H1 (cell line): ENCODE measurements at regions not wholly inside any gene's neighbourhood (a gene's known extent, or its start where the extent isn't known, plus 50 kb on each side); places are given as distances from the start of the nearest gene placed in this dataset.

Experiments used
- CTCF ChIA-PET: fragments of 300-600 bp; sonication (Branson Sonifier 250); formaldehyde crosslinking; loops from one replicate; lab custom pipeline; 2021; ENCODE audit not compliant: partially characterized antibody; lab: Charles Lee
- POLR2A ChIA-PET: fragments of 300-600 bp; sonication (Branson Sonifier 250); formaldehyde crosslinking; loops from one replicate; lab custom pipeline; 2021; ENCODE audit warnings: inconsistent platforms; ENCODE audit not compliant: partially characterized antibody; lab: Charles Lee
- DNase-seq, 2 experiments: peaks; one replicate each; pipeline versions ENCODE4 v3.0.0 to v3.0.0-alpha.2; 2010 to 2022; ENCODE audit warnings: low spot score in 2 of 2, low read depth in 1 of 2, mixed read lengths in 1 of 2
- FAIRE-seq: peaks from 2 replicates; lab custom pipeline; 2011; peaks lifted over from hg19 to GRCh38; lab: Jason Lieb, UNC
- H2AFZ ChIP-seq: 2 replicates; pipeline ENCODE4 v1.8.1; 2012; ENCODE audit warnings: low read length, inconsistent platforms
- H2AK5ac ChIP-seq: 2 replicates; pipeline ENCODE4 v1.6.1; 2013; ENCODE audit warnings: low read depth, low read length
- H2BK120ac ChIP-seq: replicated peaks from 2 replicates; pipeline ENCODE3; 2013; ENCODE audit warnings: low read depth, low read length, inconsistent platforms
- H2BK12ac ChIP-seq: 2 replicates; pipeline ENCODE4 v1.6.1; 2013; ENCODE audit warnings: low read depth, low read length
- H2BK15ac ChIP-seq: 2 replicates; pipeline ENCODE4 v1.6.1; 2013; ENCODE audit warnings: low read length
- H2BK20ac ChIP-seq: 2 replicates; pipeline ENCODE4 v1.6.1; 2013; ENCODE audit warnings: low read length
- H2BK5ac ChIP-seq: 2 replicates; pipeline ENCODE4 v1.6.1; 2013; ENCODE audit warnings: low read depth, low read length
- H3K14ac ChIP-seq: 2 replicates; pipeline ENCODE4 v1.6.1; 2013; ENCODE audit warnings: inconsistent platforms; ENCODE audit not compliant: insufficient read length
- H3K18ac ChIP-seq: 2 replicates; pipeline ENCODE4 v1.6.1; 2013; ENCODE audit warnings: low read length; ENCODE audit errors: extremely low read depth
- H3K23ac ChIP-seq: 2 replicates; pipeline ENCODE4 v1.6.1; 2013; ENCODE audit warnings: inconsistent platforms; ENCODE audit not compliant: insufficient read length
- H3K23me2 ChIP-seq: 2 replicates; pipeline ENCODE4 v1.6.1; 2013; ENCODE audit warnings: low read depth, low read length
- H3K27ac ChIP-seq: 2 replicates; pipeline ENCODE4 v1.6.1; 2011; ENCODE audit warnings: low read depth, low read length, inconsistent platforms
- H3K27me3 ChIP-seq, 4 experiments: replicated peaks in 1 of 4; 1 replicate in 1 of 4; 2 replicates in 3 of 4; pipeline versions ENCODE4 v1.6.1 to v1.8.1; 2011 to 2013; ENCODE audit warnings: low read length in 3 of 4, mild to moderate bottlenecking in 3 of 4, inconsistent platforms in 2 of 4, mixed read lengths in 2 of 4, moderate library complexity in 1 of 4; ENCODE audit not compliant: control insufficient read depth in 3 of 4, insufficient read depth in 3 of 4; ENCODE audit errors: extremely low read depth in 1 of 4
- H3K36me3 ChIP-seq, 4 experiments: 2 replicates each; pipeline versions ENCODE4 v1.6.1 to v1.8.1; 2011 to 2013; ENCODE audit warnings: mild to moderate bottlenecking in 4 of 4, low read length in 3 of 4, moderate library complexity in 2 of 4, control low read depth in 1 of 4, inconsistent platforms in 1 of 4; ENCODE audit not compliant: insufficient read depth in 4 of 4, control insufficient read depth in 2 of 4
- H3K4ac ChIP-seq: replicated peaks from 2 replicates; pipeline ENCODE3; 2013; ENCODE audit warnings: low read length, low read depth, mixed read lengths, inconsistent platforms; ENCODE audit not compliant: insufficient read length
- H3K4me1 ChIP-seq, 4 experiments: replicated peaks in 1 of 4; 1 replicate in 1 of 4; 2 replicates in 3 of 4; pipeline versions ENCODE4 v1.6.1 to v1.8.1; 2011 to 2013; ENCODE audit warnings: low read length in 3 of 4, inconsistent platforms in 2 of 4, mixed read lengths in 1 of 4; ENCODE audit not compliant: insufficient read depth in 4 of 4, control insufficient read depth in 3 of 4
- H3K4me2 ChIP-seq, 2 experiments: 2 replicates each; pipeline versions ENCODE4 v1.6.1 to v1.8.1; 2011 to 2013; ENCODE audit warnings: low read depth in 2 of 2, low read length in 2 of 2, control low read depth in 1 of 2, inconsistent platforms in 1 of 2, mild to moderate bottlenecking in 1 of 2; ENCODE audit not compliant: insufficient read depth in 1 of 2
- H3K4me3 ChIP-seq, 4 experiments: fragments of 200-600, 300-600 bp in 1 of 4; sonication (generic), shearing (Covaris generic), sonication (Bioruptor Twin) in 1 of 4; 2 replicates each; pipeline versions ENCODE4 v1.5.1 to v1.8.1; 2011 to 2016; ENCODE audit warnings: low read length in 4 of 4, low read depth in 3 of 4, control low read depth in 2 of 4, inconsistent platforms in 2 of 4, mild to moderate bottlenecking in 2 of 4, mixed read lengths in 1 of 4, moderate library complexity in 1 of 4; ENCODE audit not compliant: insufficient read depth in 2 of 4; ENCODE audit errors: extremely low read depth in 1 of 4
- H3K56ac ChIP-seq: replicated peaks from 2 replicates; pipeline ENCODE3; 2013; ENCODE audit warnings: low read depth, mild to moderate bottlenecking, mixed read lengths, low read length, inconsistent platforms; ENCODE audit not compliant: insufficient read length
- H3K79me1 ChIP-seq: 2 replicates; pipeline ENCODE4 v1.6.1; 2013; ENCODE audit warnings: low read depth, low read length, control low read depth
- H3K79me2 ChIP-seq, 2 experiments: 2 replicates each; pipeline versions ENCODE4 v1.6.1 to v1.8.1; 2012 to 2013; ENCODE audit warnings: low read length in 2 of 2, mild to moderate bottlenecking in 2 of 2, inconsistent platforms in 1 of 2; ENCODE audit not compliant: insufficient read depth in 2 of 2, control insufficient read depth in 1 of 2
- H3K9ac ChIP-seq, 4 experiments: replicated peaks in 1 of 4; 1 replicate in 1 of 4; 2 replicates in 3 of 4; pipeline versions ENCODE4 v1.6.1 to v1.8.1; 2011 to 2013; ENCODE audit warnings: low read depth in 3 of 4, low read length in 3 of 4, control low read depth in 2 of 4, mild to moderate bottlenecking in 2 of 4, moderate library complexity in 2 of 4, inconsistent platforms in 1 of 4; ENCODE audit errors: extremely low read depth in 1 of 4
- H3K9me3 ChIP-seq, 2 experiments: 2 replicates each; pipeline versions ENCODE4 v1.6.1 to v1.8.1; 2012 to 2013; ENCODE audit warnings: mild to moderate bottlenecking in 2 of 2, moderate library complexity in 2 of 2, control low read depth in 1 of 2, inconsistent platforms in 1 of 2, low read depth in 1 of 2, low read length in 1 of 2, mixed read lengths in 1 of 2; ENCODE audit not compliant: insufficient read depth in 2 of 2
- H4K20me1 ChIP-seq, 2 experiments: replicated peaks in 1 of 2; 2 replicates each; pipeline versions ENCODE3 to v1.8.1; 2011 to 2013; ENCODE audit warnings: inconsistent platforms in 2 of 2, low read length in 2 of 2, mild to moderate bottlenecking in 1 of 2; ENCODE audit not compliant: insufficient read depth in 2 of 2, control insufficient read depth in 1 of 2
- H4K5ac ChIP-seq: 2 replicates; pipeline ENCODE4 v1.6.1; 2013; ENCODE audit warnings: low read length, low read depth, mixed read lengths, inconsistent platforms; ENCODE audit not compliant: insufficient read length
- H4K8ac ChIP-seq: 2 replicates; pipeline ENCODE4 v1.8.0; 2013; ENCODE audit warnings: mild to moderate bottlenecking, moderate library complexity, low read length, inconsistent platforms; ENCODE audit not compliant: insufficient read depth; ENCODE audit errors: extremely low read depth
- H4K91ac ChIP-seq: replicated peaks from 2 replicates; pipeline ENCODE3; 2013; ENCODE audit warnings: low read length, mixed read lengths, inconsistent platforms; ENCODE audit not compliant: insufficient read length
- CBX5 ChIP-seq: fragments of 300-800, 300-1000 bp; sonication (generic); IDR thresholded peaks from 2 replicates; pipeline ENCODE4 v1.7.1; 2016; ENCODE audit warnings: antibody characterized with exemption, low read length, low read depth
- CTBP2 ChIP-seq: IDR thresholded peaks from 2 replicates; pipeline ENCODE4 v1.7.0; 2011; ENCODE audit warnings: borderline replicate concordance, mild to moderate bottlenecking, moderate library complexity, mixed read lengths, low read length; ENCODE audit not compliant: insufficient read depth, insufficient read length
- EP300 ChIP-seq, 2 experiments: IDR thresholded peaks; 1 replicate in 1 of 2; 2 replicates in 1 of 2; pipeline ENCODE4 v1.6.1; 2011 to 2012; ENCODE audit warnings: low read depth in 2 of 2, low read length in 2 of 2, mild to moderate bottlenecking in 2 of 2, borderline replicate concordance in 1 of 2, inconsistent platforms in 1 of 2, moderate library complexity in 1 of 2
- JUND ChIP-seq: IDR thresholded peaks from 2 replicates; pipeline ENCODE4 v1.6.1; 2011; ENCODE audit warnings: mild to moderate bottlenecking, improper control_type of control experiment, low read length
- KDM1A ChIP-seq: fragments of 200-600, 300-600 bp; sonication (generic); IDR thresholded peaks from 2 replicates; pipeline ENCODE4 v1.7.1; 2016; ENCODE audit warnings: mild to moderate bottlenecking, low read length, borderline replicate concordance
- SIX5 ChIP-seq: IDR thresholded peaks from 2 replicates; pipeline ENCODE4 v1.6.1; 2011; ENCODE audit warnings: mild to moderate bottlenecking, low read depth, low read length
- SP1 ChIP-seq: IDR thresholded peaks from 2 replicates; pipeline ENCODE4 v1.6.1; 2011; ENCODE audit warnings: low read depth, low read length
- SP4 ChIP-seq: IDR thresholded peaks from 2 replicates; pipeline ENCODE4 v1.6.1; 2012; ENCODE audit warnings: low read length, inconsistent platforms

DNA sequence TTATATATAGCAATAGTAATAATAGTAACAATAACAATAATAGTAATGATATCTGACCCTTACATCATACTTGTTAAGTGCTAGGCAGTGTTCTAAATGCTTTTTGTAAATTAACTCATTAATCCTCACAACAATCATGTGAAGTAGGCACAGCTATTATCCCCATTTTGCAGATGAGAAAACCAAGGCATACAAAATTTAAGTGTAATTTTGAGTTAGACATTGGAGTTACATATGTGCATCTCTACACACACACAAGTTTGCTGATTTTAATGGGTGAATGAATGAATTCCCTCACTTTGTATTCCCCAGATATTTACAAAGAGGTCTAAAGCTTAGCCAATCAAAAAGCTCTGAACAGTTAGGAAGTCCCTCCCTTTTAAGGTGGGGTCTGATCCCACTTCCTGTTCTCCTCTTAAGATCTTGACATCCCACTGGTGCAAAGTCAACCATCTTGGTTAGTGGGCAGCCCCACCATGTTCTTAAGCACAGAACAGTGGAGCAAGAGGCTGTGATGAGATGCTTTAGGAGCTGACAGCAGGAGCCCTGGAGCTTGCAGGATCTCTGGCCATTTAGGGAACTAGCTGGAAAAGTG, 85.3 kb upstream of the FOXP4 start:
- Histone ChIP-seq H2BK15ac (no peak overlapping the region), H3K79me2 (no peaks in the 10 kb centered on the region), H3K4me3 (no peak overlapping the region), H4K5ac (no peak overlapping the region), H2AK5ac (no peak overlapping the region), H4K20me1 (no peaks in the 10 kb centered on the region), H3K56ac (no peak overlapping the region), H3K14ac (no peak overlapping the region), H2BK5ac (no peak overlapping the region), H3K4ac (no peak overlapping the region), H3K4me1 (peaks cover 9 to 27% (median 9%) of the 10 kb centered on the region in 4 experiments), H3K27me3 (peaks cover 0 to 27% (median 12%) of the 10 kb centered on the region in 4 experiments; a peak in 6 of 7 replicates), H2AFZ (no peak overlapping the region), H3K4me2 (no peak overlapping the region), H2BK20ac (no peak overlapping the region), H3K9me3 (no peaks in the 10 kb centered on the region), H2BK12ac (no peak overlapping the region), H4K91ac (no peak overlapping the region), H2BK120ac (no peak overlapping the region), H3K27ac (no peak overlapping the region), H3K9ac (no peak overlapping the region), H4K8ac (no peak overlapping the region), H3K18ac (no peak overlapping the region), H3K79me1 (no peaks in the 10 kb centered on the region), H3K36me3 (no peaks in the 10 kb centered on the region), H3K23ac (no peak overlapping the region), H3K23me2 (peaks cover 3% of the 10 kb centered on the region; the same call in 1 of the 2 replicates)
- POLR2A ChIA-PET: interaction anchor here (1.4 to 1.5 kb wide), 3 partner anchors 9 to 28 kb away, joined by 3 to 5 read pairs (median 4); no protein-coding TSS in a partner anchor
- TF ChIP-seq CBX5 (no peak), SIX5 (no peak), EP300 (IDR thresholded peaks at IDR 0.05; ENCODE audit: borderline replicate concordance in 1 of 2, low read depth in 2 of 2, low read length in 2 of 2) (no peak), CTBP2 (no peak), SP1 (no peak), SP4 (no peak), KDM1A (peak; percentile 63; the same call in 1 of the 2 replicates), JUND (no peak)
- FAIRE-seq (no peak), DNase-seq (no peak)
- CTCF ChIA-PET: interaction anchor here (0.7 to 19.6 kb wide), 7 partner anchors 10 to 130 kb away, joined by 3 to 239 read pairs (median 6); no protein-coding TSS in a partner anchor
